B cell (primary cell): ENCODE measurements at regions not wholly inside any gene's neighbourhood (a gene's known extent, or its start where the extent isn't known, plus 50 kb on each side); places are given as distances from the start of the nearest gene placed in this dataset.

Experiments used
- EZH2 ChIP-seq: IDR thresholded peaks from 2 replicates; pipeline ENCODE4 v1.6.1; 2012; ENCODE audit warnings: borderline replicate concordance, low read depth, mild to moderate bottlenecking, moderate library complexity, low read length; ENCODE audit not compliant: insufficient read depth, poor library complexity, severe bottlenecking
- TF ChIP-seq, protein P1 (sequence below): fragments of 200-600 bp; IDR thresholded peaks from one replicate; pipeline ENCODE4 v1.8.0; 2022; ENCODE audit warnings: antibody characterized with exemption, mild to moderate bottlenecking

DNA sequence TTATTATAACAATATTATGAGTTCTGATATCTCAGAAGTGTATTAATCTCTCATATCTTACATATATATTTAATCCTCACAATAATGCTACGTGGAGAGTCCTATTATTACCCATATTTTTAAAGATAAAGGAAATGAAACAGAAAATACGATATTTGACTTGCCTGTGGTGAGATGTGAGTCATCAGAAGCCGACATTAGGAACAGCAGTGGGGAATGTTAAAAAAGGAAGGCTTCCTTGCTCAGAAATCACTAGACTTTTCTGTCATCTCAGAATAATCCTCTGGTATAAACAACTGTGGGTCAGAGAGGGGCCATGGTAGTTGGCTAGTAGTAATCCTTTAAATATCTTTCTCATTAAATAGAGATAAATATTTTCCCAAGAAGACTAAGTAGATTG is 402.3 kb upstream of the PCDH15 start:
- TF ChIP-seq, protein P1, sequence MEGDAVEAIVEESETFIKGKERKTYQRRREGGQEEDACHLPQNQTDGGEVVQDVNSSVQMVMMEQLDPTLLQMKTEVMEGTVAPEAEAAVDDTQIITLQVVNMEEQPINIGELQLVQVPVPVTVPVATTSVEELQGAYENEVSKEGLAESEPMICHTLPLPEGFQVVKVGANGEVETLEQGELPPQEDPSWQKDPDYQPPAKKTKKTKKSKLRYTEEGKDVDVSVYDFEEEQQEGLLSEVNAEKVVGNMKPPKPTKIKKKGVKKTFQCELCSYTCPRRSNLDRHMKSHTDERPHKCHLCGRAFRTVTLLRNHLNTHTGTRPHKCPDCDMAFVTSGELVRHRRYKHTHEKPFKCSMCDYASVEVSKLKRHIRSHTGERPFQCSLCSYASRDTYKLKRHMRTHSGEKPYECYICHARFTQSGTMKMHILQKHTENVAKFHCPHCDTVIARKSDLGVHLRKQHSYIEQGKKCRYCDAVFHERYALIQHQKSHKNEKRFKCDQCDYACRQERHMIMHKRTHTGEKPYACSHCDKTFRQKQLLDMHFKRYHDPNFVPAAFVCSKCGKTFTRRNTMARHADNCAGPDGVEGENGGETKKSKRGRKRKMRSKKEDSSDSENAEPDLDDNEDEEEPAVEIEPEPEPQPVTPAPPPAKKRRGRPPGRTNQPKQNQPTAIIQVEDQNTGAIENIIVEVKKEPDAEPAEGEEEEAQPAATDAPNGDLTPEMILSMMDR, result no peak
- no peak for TF ChIP-seq EZH2
